Astrocyte (in vitro differentiated cells and primary cell): ENCODE measurements at regions not wholly inside any gene's neighbourhood (a gene's known extent, or its start where the extent isn't known, plus 50 kb on each side); places are given as distances from the start of the nearest gene placed in this dataset.

Source experiments
- CTCF ChIP-seq: IDR thresholded peaks from 2 replicates; pipeline ENCODE4 v1.5.1; 2011; ENCODE audit warnings: low read depth, mild to moderate bottlenecking, inconsistent platforms, low read length, moderate library complexity; ENCODE audit not compliant: insufficient read depth
- EZH2 ChIP-seq: IDR thresholded peaks from 2 replicates; pipeline ENCODE4 v1.6.1; 2012; ENCODE audit warnings: mild to moderate bottlenecking, low read length, inconsistent platforms; ENCODE audit not compliant: insufficient read depth

- TF ChIP-seq CTCF (no peak), EZH2 (no peak)
These were observed 84.0 kb upstream of the KLF14 start for GRCh38 chr7:130818056-130818455.
